ENCODE measurements at regions not wholly inside any gene's neighbourhood (a gene's known extent, or its start where the extent isn't known, plus 50 kb on each side); places are given as distances from the start of the nearest gene placed in this dataset.
"Not testable (repeated sequence)": the region's sequence is repeated elsewhere in the genome, so short reads cannot be mapped to it uniquely, and the experiment has no call there.

DNA sequence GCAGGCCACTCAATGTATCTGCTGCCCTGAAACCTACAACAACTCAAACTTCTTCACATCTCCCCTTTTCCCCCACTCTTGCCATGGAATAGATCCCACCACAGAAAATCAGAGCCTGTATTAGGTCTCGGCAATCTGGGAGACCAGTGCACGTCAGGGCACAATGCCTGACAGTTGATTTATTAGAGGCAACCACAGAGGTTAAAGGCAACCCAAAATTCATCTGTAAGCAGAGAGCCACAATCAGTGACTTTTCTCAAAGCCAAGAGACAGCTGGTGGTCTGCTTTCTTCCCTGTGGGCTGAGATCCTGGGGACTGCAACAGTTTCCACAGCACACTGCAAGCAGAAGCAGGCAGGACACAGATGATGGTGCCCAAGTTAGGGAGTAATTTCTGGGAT lies 169.0 kb upstream of the NTF3 start:
- DNase-seq (ENCODE audit: low spot score): no peak

DNA sequence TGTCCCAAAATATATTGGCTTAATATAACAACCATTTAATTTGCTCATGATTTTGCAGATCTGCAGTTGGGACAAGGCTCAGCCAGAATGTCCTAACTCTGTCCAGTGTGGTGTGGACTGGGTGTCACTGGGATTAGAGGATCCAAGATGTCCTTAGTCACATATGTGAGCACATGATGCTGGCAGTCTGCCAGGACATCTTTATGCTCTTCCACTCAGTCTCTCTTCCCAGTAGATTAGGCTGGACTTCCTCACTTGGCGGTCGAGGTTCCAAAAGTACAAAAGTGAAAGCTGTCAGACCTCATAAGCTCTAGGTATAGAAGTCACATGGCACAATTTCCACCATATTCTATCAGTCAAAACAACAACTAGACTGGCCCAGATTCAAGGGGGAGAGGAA lies 167.9 kb upstream of the NTF3 start:
- no peak for DNase-seq (ENCODE audit: low spot score)

DNA sequence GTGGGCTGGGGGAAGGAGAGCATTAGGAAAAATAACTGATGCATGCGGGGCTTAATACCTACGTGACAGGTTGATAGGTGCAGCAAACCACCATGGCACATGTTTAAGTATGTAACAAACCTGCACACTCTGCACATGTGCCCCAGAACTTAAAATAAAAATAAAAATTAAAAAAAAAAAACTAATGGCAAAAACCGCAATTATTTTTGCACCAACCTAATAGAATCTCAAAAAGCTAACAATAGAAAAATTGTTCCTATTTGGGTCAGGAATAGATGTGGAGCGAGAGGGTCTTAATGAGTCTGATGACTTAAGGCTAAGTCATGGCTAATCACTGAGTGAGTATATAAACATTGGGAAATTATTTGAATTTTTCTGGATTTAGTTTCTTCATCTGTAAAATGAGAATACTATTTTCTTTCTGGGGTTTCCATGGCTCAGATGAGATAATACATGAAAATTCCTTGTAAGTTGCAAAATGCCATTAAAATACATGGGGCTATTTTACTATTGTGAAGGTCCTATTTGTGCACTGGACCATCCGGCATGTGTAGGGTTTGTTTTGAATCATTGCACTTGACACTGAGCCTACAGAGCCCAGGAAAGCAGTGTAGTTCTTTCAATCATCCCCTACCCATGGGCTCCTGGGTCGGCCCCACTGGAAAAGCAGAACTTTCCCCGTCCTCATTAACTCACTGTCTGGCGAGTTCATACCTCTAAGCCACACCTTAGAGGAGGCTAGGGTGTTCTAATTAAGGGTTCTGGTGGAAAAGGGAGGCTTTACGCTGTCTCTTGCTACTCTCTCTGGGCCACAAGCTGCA lies 164.1 kb upstream of the NTF3 start:
- no peak for DNase-seq (ENCODE audit: low spot score)

DNA sequence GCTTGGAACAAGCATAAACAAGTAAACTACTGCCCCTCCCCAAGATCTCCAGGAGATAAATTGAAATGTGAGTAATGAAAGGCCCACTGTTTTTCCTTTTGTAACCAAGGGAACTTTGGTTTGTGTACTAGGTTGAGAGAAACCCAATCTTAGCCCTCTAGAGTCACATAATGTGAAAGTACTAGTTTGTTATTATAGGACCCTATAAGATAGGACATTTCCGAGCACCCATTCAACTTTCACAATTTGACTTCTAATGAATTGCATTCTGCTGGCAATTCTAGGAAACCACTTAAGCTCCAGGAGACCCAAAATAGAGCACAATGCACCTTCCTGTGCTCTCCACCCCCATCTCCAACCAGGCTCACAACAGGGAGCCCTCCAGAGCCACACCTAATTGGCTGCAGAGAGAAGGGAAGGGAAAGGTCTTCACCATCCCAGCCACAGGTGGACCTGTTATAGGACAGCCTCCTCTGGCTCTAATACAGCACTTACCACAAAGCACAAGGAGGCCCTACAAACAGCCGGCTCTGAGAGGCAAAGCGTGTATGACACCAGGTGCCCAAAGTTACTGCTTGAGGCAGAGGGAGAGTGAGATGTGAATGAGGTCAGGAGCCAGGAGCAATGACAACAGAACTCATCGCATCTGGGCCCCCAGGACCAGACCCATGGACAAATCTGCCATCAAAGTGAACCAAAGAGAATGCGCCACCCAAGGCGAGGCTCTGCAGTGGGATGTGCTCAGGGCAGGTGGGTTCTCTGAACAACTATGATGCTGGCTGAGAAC lies 163.3 kb upstream of the NTF3 start:
- DNase-seq (ENCODE audit: low spot score): no peak

DNA sequence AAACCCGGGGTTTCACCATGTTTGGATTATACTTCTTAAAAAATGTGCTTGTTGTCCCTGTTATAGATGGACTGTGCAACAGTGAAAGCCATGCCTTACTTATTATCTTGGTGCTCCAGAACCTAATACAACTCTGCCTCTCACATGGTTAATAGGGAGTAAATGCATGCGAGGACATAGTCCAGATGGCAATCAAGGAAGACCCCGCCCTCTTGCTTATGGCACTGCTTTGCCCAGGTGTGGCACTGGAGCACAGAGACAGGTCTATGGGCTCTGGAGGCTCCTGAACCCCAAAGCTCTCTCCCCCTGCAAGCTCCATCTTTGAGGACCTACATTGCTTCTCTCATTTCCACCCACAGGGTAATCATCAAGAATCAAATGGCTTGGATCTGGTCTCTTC lies 162.1 kb upstream of the NTF3 start:
- DNase-seq (ENCODE audit: low spot score): no peak

DNA sequence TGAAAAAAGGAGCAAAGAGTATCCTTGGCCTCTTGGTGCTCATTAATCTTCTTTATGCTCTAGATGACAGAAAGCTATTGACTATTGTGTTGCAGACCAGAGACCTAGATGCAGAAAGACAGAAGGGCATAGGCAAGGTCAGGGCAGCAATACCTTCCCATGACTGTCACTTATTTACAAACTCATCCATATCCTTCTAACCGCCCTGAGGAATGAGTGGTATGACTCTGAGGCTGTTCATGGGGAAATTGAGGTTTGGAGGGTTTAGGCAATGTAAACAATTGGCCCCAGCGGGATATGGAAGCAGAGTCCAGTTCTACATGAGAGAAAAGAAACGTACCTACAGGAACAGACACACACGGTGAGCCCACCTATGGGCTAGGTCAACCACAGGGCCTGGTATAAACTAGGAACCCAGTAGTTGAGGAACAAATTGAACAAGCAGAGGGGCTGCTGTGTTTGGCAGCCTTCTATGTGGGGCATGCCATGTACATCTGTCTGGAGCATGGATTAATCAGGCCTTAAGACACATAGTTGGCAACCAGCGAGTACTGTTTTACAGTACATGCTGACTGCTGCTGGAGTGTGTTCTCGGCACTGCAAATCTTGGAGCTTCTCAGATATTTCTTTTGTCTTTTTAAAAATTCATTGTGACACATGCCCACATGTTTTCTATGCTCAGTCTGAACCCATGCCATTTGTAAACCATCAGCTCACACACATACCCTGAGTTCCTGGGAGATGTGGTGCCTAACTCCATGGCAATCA lies 159.7 kb upstream of the NTF3 start:
- no peak for DNase-seq (ENCODE audit: low spot score)

DNA sequence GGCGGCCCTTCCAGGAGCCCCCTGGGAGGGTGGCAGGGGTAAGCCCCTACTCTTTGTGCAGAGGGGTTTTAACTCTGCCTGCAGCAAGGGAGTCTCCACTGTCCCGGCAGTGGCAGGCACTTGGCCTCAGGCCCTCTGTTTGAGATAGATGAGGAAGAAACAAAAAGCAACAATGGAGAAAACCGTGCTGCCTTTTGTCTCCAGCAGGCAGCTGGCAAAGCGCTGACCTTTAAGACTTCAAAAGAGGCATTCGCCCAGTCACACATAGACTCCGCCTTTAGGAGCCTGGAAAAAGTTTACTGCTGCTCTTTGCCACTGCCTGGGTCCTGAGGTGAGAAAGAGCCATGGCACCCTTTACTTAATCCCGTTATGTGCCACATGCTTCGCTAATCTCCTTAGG lies 158.2 kb upstream of the NTF3 start:
- peak; percentile 54 for DNase-seq (ENCODE audit: low spot score)

DNA sequence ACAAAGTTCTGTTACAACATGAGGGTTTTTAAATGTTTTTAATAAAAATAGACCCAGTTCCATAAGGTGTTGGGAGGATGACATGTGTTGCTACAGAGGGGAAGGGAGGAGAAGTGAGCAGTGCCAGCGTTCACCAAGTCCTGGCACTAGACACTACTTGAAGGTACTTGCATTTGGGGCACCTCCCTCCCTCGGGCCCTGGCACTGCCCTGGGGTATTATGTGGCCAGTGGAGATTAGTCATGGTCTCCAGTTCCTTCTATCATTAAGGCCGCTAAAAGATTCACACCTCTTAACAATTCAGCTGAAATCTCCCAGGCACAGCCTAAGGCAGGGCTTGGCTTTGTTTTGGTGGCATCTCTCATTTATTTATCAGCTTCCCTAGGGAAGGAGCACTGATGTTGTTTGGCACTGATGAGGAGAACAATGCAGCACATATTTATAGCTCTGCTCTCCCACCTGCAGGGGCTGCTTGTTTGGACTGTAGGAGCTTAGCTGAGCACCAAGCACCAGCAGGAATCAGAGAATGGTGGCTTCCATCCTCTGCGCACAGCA lies 155.5 kb upstream of the NTF3 start:
- no peak for DNase-seq (ENCODE audit: low spot score)

DNA sequence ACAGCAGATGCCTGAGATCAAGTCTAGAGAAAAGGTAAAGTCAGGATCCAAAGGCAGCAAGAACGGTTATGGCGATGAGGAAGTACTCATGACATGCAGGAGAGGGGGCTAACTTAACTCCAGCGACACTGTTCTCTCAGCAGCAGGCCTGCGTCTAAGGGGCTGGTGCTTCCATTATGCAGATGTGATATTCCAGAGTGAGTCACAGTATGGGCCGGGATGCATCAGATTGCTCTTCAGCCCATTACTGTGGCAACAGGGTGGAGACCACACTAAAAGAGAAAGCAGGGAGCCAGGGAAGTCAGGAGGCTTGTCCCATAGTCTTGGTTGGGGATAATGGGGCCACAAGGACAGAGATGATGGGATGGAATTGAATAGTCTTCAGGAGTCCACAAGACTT lies 151.8 kb upstream of the NTF3 start:
- DNase-seq (ENCODE audit: low spot score): peak; percentile 29

DNA sequence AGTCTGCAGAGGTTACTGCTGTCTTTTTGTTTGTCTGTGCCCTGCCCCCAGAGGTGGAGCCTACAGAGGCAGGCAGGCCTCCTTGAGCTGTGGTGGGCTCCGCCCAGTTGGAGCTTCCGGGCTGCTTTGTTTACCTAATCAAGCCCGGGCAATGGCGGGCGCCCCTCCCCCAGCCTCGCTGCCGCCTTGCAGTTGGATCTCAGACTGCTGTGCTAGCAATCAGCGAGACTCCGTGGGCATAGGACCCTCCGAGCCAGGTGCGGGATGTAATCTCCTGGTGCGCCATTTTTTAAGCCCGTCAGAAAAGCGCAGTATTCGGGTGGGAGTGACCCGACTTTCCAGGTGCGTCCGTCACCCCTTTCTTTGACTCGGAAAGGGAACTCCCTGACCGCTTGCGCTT lies 141.5 kb upstream of the NTF3 start:
- DNase-seq (ENCODE audit: low spot score): not testable (repeated sequence)

DNA sequence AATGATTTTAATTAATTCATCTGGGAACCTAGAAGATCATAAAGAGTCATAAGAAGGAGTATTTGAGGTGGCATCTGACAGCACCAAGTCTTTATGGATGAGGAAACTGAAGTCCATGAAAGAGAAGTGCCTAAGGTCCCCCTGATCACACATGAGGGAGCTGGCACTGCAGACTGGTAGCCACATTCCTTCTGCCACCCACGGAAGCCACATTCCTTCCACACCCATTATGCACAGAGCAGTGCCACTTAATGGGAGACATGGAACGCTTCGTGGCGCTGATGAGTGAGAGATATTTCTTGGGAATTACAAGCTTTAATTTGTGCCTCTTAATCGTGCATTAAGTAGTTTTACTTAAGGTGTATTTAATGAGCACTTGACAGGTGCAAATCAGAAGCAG lies 139.3 kb upstream of the NTF3 start:
- no peak for DNase-seq (ENCODE audit: low spot score)

DNA sequence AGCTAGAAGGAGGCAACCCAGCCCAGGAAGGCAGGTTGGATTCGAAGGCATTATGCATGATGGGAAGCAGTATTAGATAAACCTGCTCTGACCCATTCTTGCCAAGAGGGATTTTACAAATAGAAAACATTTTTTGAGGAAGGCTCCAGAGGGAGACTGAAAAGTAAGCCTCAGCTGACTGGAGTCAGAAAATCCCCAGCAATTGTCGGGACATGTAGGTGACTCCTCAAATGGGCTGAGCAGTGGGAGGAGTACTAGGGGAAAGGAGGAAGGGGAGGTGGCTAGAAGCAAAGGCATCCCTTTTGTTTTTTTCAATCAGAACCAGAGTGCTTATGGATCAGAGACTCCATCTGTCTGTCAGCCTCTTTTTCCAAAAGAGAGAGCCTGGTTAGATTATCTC lies 138.1 kb upstream of the NTF3 start:
- no peak for DNase-seq (ENCODE audit: low spot score)

DNA sequence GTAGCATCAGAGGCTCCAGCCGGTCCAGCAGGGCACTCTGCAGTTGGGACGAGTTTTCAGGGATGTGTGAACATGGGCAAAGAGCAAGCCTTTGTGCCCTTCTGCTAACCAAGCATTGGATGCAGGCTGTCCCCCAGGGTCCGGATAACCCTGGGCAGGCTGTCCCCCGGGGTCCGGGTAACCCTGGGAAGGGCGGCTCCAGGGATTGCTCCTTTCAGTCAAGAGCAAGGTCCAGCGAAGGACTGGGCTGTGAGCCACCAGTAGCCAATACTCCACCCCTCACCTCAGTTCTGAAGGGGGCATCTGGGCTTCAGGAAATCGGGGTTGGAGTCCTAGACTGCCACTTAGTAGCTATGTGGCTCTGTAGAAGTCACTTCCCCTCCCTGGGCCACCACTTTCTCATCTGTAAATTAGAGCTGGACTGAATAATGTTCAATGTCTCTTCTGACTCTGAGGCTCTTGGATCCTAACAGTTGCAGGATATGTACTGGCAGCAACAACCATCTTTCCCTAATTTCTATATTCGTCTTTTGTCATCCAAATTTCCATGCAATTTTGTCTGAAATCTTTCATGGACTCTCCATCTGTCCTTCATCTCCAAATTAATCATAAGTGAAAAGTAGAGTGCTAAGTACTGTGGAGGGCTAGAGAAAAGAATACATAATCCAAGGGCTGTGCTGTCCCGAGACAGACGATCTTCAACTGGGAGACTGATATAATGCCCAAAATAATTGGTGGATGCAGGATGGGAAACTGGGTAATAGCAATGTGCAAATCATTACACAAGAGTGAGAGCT lies 137.4 kb upstream of the NTF3 start:
- DNase-seq (ENCODE audit: low spot score): no peak

DNA sequence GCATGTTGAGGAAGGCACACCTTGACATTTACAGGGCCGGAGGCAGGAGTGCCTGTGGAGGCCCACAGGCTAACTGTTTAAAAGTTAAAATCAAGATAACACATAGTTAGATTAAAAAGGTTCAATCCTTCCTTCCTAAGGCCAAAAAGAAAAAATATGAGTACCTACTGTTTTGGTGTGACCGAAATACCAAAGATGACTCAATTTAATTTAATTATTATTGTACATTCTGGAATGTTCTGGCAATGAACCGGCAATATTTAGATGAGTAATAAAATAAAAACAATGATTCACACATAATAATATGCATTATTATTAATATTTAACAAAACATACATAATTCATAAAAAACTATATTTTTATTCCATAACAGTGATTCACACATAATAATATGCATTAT lies 136.8 kb upstream of the NTF3 start:
- DNase-seq (ENCODE audit: low spot score): no peak

DNA sequence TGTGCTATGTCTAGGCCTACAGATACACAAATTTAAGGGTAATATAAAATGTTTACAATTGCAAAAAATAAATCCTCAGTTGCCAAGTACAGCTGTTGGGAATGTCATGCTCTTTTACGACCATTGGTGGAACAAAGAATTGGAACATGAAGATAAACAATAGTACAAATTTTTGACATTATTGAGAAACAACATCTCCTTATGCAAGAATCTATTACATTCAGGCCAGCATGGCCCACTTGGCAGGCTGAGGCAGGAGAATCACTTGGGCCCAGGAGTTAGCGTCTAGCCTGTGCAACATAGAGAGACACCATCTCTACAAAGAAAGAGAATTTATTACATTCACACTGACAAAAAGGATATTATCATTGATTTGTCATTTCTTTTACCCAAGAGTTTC lies 135.9 kb upstream of the NTF3 start:
- no peak for DNase-seq (ENCODE audit: low spot score)

DNA sequence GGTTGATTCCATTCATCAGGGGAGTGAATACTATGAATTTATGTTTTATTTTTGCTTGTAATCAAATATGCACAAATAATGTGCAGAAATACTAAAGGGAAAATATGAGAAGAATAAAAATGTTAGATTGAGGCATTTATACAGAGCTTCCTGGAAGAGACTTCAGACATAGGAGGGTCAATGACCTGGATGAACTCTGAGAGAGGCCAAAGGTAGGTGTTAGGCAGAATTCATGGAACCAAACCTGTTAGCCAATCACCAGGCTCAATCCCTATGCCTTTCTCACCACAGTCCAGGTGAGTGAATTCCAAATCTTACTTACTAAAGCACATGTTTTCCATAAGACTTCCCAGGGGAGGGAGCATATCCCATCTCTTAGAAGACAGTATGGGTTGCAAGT lies 130.4 kb upstream of the NTF3 start:
- DNase-seq (ENCODE audit: low spot score): no peak

DNA sequence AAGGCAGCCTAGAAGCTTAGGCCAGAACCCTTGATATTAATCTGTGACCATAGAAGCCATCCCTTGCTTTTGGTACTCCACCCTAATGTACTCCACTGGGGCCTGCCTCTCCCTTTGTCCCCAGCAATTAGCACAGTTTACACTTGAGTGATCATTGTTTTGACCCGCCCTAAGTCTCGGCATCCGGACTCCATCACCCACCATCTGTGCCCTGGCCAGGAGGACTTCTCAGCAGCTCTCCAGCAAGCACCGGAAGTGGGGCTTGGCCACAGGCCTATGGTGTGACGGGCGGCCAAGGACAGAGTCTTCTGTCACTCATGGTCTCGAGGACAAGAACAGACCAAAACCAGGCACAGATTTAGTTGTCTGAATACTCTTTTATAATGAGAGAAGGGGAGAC lies 126.5 kb upstream of the NTF3 start:
- DNase-seq (ENCODE audit: low spot score): no peak

DNA sequence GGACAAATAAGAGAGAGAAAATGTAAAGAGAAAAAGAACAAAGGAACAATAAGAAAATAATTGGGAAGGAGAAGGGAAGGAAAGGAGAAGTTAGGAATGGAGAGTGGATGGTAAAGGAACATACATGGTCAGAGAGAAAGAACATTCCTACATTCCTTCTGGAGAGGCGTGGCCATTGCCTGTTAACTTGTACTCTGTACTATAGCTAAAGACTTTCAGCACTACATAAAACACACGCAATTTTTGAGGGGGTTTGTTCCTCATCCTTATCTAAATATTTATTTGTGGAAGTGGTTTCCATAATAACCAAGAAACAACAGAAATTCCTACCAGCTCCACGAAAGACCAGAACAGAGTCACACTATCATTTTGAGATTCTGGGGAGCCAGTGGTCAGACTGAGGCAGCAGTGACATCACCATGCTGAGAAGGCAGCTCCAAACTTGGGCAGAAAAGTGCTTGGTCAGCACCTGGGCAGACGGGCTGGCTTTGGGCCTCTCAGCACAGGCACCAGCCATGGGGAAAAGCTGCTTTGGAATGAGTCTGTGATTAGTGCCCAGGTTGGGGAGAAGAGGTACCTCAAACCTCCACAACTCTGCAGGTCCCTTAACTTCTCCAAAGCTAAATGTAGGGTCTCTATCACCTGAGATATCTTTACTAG lies 125.9 kb upstream of the NTF3 start:
- DNase-seq (ENCODE audit: low spot score): no peak

DNA sequence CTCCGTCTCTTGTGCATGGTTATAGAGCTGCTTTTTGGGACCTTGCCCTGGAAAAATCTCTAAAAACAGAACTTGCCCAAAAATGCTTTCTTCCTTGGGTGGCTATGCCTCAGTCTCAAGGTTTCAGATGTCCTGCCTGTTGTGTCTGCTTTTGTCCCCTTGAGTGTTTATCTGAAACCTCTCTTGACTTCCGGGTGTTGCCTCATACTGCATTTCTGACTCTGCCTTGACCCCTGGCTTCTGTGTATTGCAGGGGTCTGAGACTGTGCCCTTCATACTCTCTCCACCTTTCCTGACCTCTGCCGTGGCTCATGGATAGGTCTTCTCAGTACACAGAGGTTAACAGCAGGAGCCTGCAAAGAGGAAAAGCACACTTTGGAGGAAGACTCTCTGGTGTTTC lies 124.8 kb upstream of the NTF3 start:
- no peak for DNase-seq (ENCODE audit: low spot score)

DNA sequence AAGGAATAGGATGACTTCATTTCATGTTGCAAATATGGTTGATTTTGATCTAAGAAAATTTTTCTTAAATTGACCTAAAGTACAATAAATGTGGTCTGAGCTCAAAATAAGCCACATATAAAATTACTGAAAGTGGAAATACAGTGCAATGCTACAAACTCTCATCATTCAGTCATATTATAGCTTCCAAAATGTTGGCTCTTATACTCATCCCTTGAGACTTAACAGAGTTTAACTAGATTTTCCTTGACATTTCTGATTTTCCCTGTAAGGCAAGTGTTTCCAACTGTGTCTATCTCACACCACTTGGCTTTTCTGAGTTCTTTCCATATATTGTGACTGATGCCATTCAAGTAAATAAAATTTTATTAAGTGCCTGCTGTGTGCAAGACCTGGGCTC lies 123.7 kb upstream of the NTF3 start:
- no peak for DNase-seq (ENCODE audit: low spot score)

DNA sequence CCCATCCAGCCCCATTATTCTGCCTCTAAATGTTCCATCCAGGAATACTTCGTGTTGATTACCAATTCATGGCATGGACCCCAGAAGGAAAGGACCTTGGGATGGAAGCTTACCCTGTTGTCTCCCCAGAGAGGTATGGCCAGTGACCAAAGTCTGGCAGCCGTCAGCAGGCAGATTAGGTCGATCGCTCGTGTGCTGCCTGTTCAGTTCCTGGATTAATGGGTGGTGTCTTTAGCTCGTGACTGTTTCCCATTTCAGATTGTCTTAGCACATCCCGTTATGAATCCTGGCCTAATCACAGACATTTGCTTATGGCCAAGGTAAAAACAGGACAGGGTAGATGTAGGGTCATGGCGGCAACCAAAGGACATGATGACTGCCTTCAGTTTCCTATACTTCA lies 122.9 kb upstream of the NTF3 start:
- no peak for DNase-seq (ENCODE audit: low spot score)

Data from ecto neural progenitor cell (in vitro differentiated cells).